Muscle of leg (tissue), 3 donors: ENCODE measurements at regions not wholly inside any gene's neighbourhood (a gene's known extent, or its start where the extent isn't known, plus 50 kb on each side); places are given as distances from the start of the nearest gene placed in this dataset.
"Not testable (repeated sequence)": the region's sequence is repeated elsewhere in the genome, so short reads cannot be mapped to it uniquely, and the experiment has no call there.

Source experiments
- DNase-seq: peaks from one replicate; pipeline ENCODE4 v3.0.0; 2013
- H3K27ac ChIP-seq: one replicate; pipeline ENCODE4 v1.5.1; 2013; ENCODE audit warnings: mild to moderate bottlenecking, low read length, control low read depth
- H3K27me3 ChIP-seq: one replicate; pipeline ENCODE4 v1.6.1; 2013; ENCODE audit warnings: low read length; ENCODE audit not compliant: control insufficient read depth, insufficient read depth
- H3K36me3 ChIP-seq: one replicate; pipeline ENCODE4 v1.6.1; 2013; ENCODE audit warnings: low read length; ENCODE audit not compliant: control insufficient read depth, insufficient read depth
- H3K4me1 ChIP-seq: one replicate; pipeline ENCODE4 v1.6.1; 2013; ENCODE audit warnings: low read length; ENCODE audit not compliant: control insufficient read depth, insufficient read depth
- H3K4me3 ChIP-seq: one replicate; pipeline ENCODE4 v1.5.1; 2013; ENCODE audit warnings: low read length, control low read depth
- H3K9me3 ChIP-seq: replicated peaks from 2 replicates; pipeline ENCODE4 v1.6.1; 2013; ENCODE audit warnings: low read depth, low read length; ENCODE audit not compliant: control insufficient read depth
- WGBS: methylation state at CpG from one replicate; pipeline ENCODE4 v1.1.5; 2013; ENCODE audit warnings: missing lambda C conversion rate; ENCODE audit not compliant: insufficient coverage; 5-methylcytosine and 5-hydroxymethylcytosine counted together

DNA sequence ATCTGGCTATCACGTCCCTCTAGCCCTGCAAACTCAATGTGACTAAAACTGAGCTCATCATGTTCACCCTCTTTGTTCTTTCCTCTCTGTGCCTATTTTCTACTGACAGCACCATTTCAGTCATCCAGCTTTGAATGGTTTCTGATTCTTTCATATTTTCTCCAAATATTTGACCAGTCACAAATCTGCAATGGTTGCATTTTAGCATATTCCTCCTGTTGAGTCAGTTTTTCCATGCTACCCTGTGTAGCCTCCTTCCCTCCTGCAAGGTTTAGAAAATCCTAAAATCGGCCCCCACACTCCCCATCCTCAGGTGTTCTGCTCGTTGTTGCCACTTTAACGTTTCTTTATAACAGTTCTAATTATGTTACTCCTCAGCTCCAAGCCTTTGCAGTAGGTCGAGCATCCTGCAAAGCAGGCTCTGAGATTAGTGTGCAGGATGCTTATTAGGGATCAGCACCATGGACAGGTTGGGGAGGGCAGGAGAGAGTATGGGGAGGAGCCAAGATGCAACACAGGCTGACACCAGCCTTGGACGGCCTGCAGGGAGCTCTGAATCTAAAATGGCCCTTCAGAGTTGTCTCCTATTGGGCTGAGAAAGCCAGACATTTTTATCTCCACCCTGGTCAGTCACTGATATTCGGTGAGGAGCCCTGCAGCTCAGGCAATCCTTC, 531.0 kb upstream of the COBL start:
- Histone ChIP-seq H3K36me3 (no peaks in the 10 kb centered on the region), H3K4me3 (no peak overlapping the region), H3K9me3 (peaks cover 2% of the 10 kb centered on the region), H3K27me3 (no peaks in the 10 kb centered on the region), H3K27ac (no peak overlapping the region), H3K4me1 (no peaks in the 10 kb centered on the region)
- DNase-seq, result peak; percentile 4
- WGBS, result 41% methylated on average over 5 of the region's 7 CpGs

GRCh38 chr7:51839130-51839529, 522.5 kb upstream of the COBL start:
- not testable (repeated sequence) for H3K36me3 ChIP-seq

DNA sequence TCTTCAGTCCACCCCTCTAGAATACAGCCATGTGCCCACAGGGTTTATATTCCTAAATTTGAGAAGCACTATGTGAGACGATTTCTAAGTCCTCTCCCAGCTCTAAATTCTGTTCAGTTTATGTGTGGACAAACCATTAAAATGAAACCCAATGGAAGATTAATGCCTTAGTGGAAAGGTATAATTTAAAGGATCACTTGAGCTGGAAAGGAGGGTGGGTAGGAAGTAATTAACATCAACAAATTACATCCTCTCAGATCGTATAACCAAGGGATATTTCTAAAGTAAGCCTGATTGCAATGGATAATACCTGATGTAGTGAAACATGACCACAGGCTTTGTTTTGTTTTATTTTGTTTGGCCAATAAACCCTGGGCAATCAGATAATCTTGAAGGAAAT, 511.0 kb upstream of the COBL start:
- no peak overlapping the region for H3K4me3 ChIP-seq
- no CpG with 5 or more reads among the region's 2 CpGs for WGBS
- H3K9me3 ChIP-seq, result no peaks in the 10 kb centered on the region
- no peaks in the 10 kb centered on the region for H3K36me3 ChIP-seq
- no peak overlapping the region for H3K27ac ChIP-seq
- DNase-seq, result no peak
- no peaks in the 10 kb centered on the region for H3K4me1 ChIP-seq
- H3K27me3 ChIP-seq, result no peaks in the 10 kb centered on the region

More at GRCh38 chr7:51839130-51839529, 522.5 kb upstream of the COBL start:
- H3K9me3 ChIP-seq, H3K27me3 ChIP-seq, DNase-seq, H3K4me1 ChIP-seq, H3K27ac ChIP-seq, H3K4me3 ChIP-seq: not testable (repeated sequence)
- WGBS, result 91% methylated on average over 13 of the region's 18 CpGs

- Histone ChIP-seq H3K9me3 (no peaks in the 10 kb centered on the region), H3K36me3 (no peaks in the 10 kb centered on the region), H3K27ac (no peak overlapping the region), H3K4me3 (no peak overlapping the region), H3K4me1 (no peaks in the 10 kb centered on the region), H3K27me3 (no peaks in the 10 kb centered on the region)
- WGBS, result 92% methylated on average over 3 of the region's 7 CpGs
- DNase-seq, result no peak
Observed at GRCh38 chr7:51824050-51824449, 507.4 kb upstream of the COBL start.

DNA sequence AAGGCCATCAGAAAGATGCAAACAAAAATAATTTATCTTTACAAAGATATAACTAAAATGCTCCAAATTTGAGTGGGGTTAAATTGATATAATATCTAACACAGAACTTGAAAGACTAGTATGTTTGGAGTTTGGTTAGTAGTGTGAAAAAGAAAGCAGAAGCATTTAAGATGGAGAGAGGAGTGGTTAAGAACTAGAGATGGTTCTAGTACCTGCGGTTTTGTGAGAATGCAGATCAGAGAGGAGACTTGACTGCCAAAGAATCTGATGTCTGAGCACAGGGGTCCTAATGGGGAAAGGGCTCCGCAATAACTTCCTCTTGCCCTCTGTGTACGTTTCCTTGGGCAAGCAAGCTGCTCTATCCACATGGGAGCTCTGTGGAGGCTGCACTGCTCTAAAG, 506.8 kb upstream of the COBL start:
- no peak for DNase-seq
- no peaks in the 10 kb centered on the region for H3K9me3 ChIP-seq
- H3K4me3 ChIP-seq, result no peak overlapping the region
- H3K36me3 ChIP-seq, result no peaks in the 10 kb centered on the region
- no peaks in the 10 kb centered on the region for H3K27me3 ChIP-seq
- no peak overlapping the region for H3K27ac ChIP-seq
- no peaks in the 10 kb centered on the region for H3K4me1 ChIP-seq
- 62% methylated on average over 3 of the region's 3 CpGs for WGBS

- no peak overlapping the region for H3K27ac ChIP-seq
- H3K27me3 ChIP-seq, result no peaks in the 10 kb centered on the region
- WGBS, result 20% methylated on average over 2 of the region's 5 CpGs
- no peaks in the 10 kb centered on the region for H3K9me3 ChIP-seq
- no peaks in the 10 kb centered on the region for H3K4me1 ChIP-seq
- H3K4me3 ChIP-seq, result no peak overlapping the region
- no peaks in the 10 kb centered on the region for H3K36me3 ChIP-seq
- peak; percentile 67 for DNase-seq
Observed at GRCh38 chr7:51817694-51818225, 501.2 kb upstream of the COBL start.

- H3K4me3 ChIP-seq, H3K36me3 ChIP-seq, H3K27ac ChIP-seq, H3K4me1 ChIP-seq, DNase-seq, H3K27me3 ChIP-seq, H3K9me3 ChIP-seq: not testable (repeated sequence)
- 97% methylated on average over 38 of the region's 41 CpGs for WGBS
Observed at GRCh38 chr7:51805783-51806431, 489.3 kb upstream of the COBL start.

- 48% methylated on average over 5 of the region's 5 CpGs for WGBS
- Histone ChIP-seq H3K4me1 (no peaks in the 10 kb centered on the region), H3K36me3 (no peaks in the 10 kb centered on the region), H3K4me3 (no peak overlapping the region), H3K9me3 (no peaks in the 10 kb centered on the region), H3K27me3 (no peaks in the 10 kb centered on the region), H3K27ac (no peak overlapping the region)
- no peak for DNase-seq
Observed at GRCh38 chr7:51802718-51803117, 486.1 kb upstream of the COBL start.

DNA sequence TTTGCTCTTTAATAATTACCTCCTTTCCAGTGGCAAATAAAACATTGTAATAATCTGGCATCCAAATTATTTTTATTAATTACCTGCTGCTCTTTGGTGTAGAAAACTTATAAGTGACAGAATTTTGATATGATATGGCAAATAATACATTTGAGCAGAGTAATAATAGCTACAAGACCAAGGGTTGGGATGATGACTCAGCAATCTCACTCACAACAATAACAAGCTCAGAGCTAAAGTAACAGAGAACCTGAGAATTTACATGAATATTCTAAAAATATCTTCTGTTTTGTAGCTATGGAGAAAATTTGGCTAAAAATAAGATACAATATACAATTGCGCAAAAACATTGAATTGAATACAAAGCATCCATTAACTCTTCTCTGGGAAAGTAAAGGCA, 480.8 kb upstream of the COBL start:
- Histone ChIP-seq H3K27me3 (no peaks in the 10 kb centered on the region), H3K9me3 (no peaks in the 10 kb centered on the region), H3K4me1 (no peaks in the 10 kb centered on the region), H3K4me3 (no peak overlapping the region), H3K36me3 (no peaks in the 10 kb centered on the region), H3K27ac (no peak overlapping the region)
- WGBS, result no CpG with 5 or more reads among the region's 1 CpG
- DNase-seq, result no peak

DNA sequence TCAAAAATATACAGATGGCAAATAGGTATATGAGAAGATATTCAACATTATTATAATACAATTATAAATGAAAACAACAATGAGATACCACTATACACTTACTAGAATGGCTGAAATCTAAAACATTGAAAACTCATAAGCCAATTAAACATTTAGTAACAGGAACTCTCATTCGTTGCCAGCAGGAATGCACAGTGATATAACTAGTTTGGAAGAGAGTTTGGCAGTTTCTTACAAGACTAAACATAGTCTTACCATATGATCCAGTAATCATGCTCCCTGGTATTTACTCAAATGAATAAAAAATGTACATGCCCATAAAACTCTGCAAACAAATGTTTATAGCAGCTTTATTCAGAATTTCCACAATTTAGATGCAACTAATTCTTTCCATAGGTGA, 476.2 kb upstream of the COBL start:
- H3K4me3 ChIP-seq, result no peak overlapping the region
- no peak for DNase-seq
- H3K36me3 ChIP-seq, result no peaks in the 10 kb centered on the region
- WGBS, result no CpG with 5 or more reads among the region's 1 CpG
- no peak overlapping the region for H3K27ac ChIP-seq
- H3K27me3 ChIP-seq, result no peaks in the 10 kb centered on the region
- H3K9me3 ChIP-seq, result no peaks in the 10 kb centered on the region
- H3K4me1 ChIP-seq, result no peaks in the 10 kb centered on the region
